ENCODE measurements at regions not wholly inside any gene's neighbourhood (a gene's known extent, or its start where the extent isn't known, plus 50 kb on each side); places are given as distances from the start of the nearest gene placed in this dataset.

DNA sequence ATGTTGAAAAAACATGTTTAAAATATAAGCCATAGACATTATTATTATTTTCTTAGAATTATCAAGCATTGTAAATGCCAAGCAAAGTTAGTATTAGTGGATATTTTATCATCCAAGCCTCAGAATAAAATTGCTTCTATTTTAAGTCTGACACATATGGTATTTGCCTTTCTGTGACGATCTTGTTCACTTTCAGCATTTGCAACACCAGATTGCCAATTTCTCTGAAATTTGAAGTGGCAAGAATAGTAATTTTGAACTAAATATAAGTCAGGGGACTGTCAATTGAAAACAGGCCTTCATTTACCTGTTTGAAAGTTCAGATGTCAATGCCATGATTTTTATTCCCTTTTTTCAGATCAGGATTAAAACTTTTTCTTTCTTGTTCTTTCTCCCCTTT, 1233.6 kb upstream of the CDH18 start:
- H3K36me3 ChIP-seq = no peaks in the 10 kb centered on the region
- H3K4me1 ChIP-seq = no peaks in the 10 kb centered on the region
- TF ChIP-seq POLR2A (IDR thresholded peaks at IDR 0.05) (no peak), EP300 (IDR thresholded peaks at IDR 0.05) (no peak), POLR2AphosphoS5 (IDR thresholded peaks at IDR 0.05) (no peak)
- TF ChIP-seq, protein P1, sequence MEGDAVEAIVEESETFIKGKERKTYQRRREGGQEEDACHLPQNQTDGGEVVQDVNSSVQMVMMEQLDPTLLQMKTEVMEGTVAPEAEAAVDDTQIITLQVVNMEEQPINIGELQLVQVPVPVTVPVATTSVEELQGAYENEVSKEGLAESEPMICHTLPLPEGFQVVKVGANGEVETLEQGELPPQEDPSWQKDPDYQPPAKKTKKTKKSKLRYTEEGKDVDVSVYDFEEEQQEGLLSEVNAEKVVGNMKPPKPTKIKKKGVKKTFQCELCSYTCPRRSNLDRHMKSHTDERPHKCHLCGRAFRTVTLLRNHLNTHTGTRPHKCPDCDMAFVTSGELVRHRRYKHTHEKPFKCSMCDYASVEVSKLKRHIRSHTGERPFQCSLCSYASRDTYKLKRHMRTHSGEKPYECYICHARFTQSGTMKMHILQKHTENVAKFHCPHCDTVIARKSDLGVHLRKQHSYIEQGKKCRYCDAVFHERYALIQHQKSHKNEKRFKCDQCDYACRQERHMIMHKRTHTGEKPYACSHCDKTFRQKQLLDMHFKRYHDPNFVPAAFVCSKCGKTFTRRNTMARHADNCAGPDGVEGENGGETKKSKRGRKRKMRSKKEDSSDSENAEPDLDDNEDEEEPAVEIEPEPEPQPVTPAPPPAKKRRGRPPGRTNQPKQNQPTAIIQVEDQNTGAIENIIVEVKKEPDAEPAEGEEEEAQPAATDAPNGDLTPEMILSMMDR (IDR thresholded peaks at IDR 0.05) = no peak
- H3K9me3 ChIP-seq = peaks cover 0 to 7% (median 0%) of the 10 kb centered on the region in 3 donors
- H3K27me3 ChIP-seq = no peaks in the 10 kb centered on the region
- ATAC-seq = no peak
- no peak overlapping the region for H3K4me3 ChIP-seq
- no peak overlapping the region for H3K27ac ChIP-seq
- WGBS, 2 donors (ENCODE audit: low coverage in 1 of 2) = 37 to 100% methylated on average over 1 of the region's 1 CpG

DNA sequence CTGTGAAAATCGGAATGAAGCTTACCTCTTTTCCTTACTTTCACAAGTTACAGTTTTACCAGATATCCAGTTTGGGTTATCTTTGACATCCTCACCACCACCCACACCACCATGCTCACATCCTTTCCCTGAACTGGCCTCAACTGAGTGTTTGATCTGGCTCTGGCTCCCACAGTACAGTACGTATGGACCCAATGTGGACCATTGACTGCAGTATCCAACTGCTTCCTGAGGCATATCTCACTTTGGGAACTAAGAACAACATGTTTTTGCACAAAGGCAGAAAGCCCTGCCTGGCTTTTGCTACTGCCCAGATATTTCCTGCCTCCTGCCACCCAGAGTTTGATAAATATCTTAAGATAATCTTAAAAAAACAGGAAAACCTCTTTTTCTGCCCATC, 1232.0 kb upstream of the CDH18 start:
- no peaks in the 10 kb centered on the region for H3K9me3 ChIP-seq
- no peaks in the 10 kb centered on the region for H3K4me1 ChIP-seq
- no peak overlapping the region for H3K27ac ChIP-seq
- WGBS, 2 donors (ENCODE audit: low coverage in 1 of 2) = 45 to 62% methylated on average over 1 to 2 of the region's 2 CpGs
- H3K27me3 ChIP-seq = no peaks in the 10 kb centered on the region
- no peak overlapping the region for H3K4me3 ChIP-seq
- TF ChIP-seq, protein P1 (IDR thresholded peaks at IDR 0.05) = no peak
- no peak for ATAC-seq
- no peaks in the 10 kb centered on the region for H3K36me3 ChIP-seq

DNA sequence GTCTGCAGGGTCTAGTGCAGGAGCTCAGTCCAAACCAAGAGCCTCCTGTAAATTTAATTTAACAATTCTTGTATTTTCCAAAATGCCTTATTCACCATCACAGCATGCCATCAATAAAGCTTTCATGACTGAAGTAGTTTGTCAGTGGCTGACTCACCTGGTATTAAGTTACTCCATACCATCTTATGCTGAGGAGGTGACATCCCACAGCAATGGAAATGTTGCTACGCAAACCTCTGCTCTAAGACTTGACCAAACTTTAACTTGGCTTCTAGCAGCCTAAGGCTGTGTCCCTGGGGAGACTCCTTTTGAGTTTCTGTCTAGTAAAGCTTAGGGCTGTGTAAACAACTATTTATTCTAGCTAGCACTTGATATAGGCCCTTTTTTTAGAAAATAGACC, 1231.3 kb upstream of the CDH18 start:
- no peak for ATAC-seq
- Histone ChIP-seq H3K4me1 (no peaks in the 10 kb centered on the region), H3K36me3 (no peaks in the 10 kb centered on the region), H3K4me3 (no peak overlapping the region), H3K9me3 (no peaks in the 10 kb centered on the region), H3K27ac (no peak overlapping the region), H3K27me3 (no peaks in the 10 kb centered on the region)
- TF ChIP-seq, protein P1 (IDR thresholded peaks at IDR 0.05) = no peak
- TF ChIP-seq EP300 (IDR thresholded peaks at IDR 0.05) (no peak), POLR2AphosphoS5 (IDR thresholded peaks at IDR 0.05) (no peak), POLR2A (IDR thresholded peaks at IDR 0.05) (no peak)
- 92 to 100% methylated on average over 1 of the region's 1 CpG for WGBS, 2 donors (ENCODE audit: low coverage in 1 of 2)

DNA sequence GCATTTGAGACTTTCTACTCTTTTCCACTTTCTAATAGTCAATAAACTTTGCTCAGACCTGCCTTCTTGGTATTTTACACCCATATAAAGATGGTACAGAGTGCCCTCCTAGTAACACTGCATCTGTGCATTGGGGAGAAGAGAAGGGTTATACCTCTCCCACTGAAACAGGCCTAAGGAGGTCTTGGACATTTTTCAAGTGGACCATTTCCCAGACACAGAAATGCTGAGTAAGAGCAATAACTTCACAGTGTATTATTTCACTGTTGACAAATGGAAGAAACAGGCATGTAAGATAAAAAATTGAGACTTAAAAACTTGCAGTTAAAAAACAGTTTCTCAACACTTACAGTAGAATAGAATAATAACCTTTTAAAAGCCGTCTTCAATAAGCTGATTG, 1224.0 kb upstream of the CDH18 start:
- Histone ChIP-seq H3K4me1 (no peaks in the 10 kb centered on the region), H3K9me3 (no peaks in the 10 kb centered on the region), H3K27ac (no peak overlapping the region), H3K4me3 (no peak overlapping the region), H3K36me3 (no peaks in the 10 kb centered on the region), H3K27me3 (no peaks in the 10 kb centered on the region)
- 22 to 53% methylated on average over 1 of the region's 1 CpG for WGBS, 2 donors (ENCODE audit: low coverage in 1 of 2)
- TF ChIP-seq, protein P1 (IDR thresholded peaks at IDR 0.05) = no peak
- no peak for TF ChIP-seq EP300 (IDR thresholded peaks at IDR 0.05)
- no peak for TF ChIP-seq POLR2AphosphoS5 (IDR thresholded peaks at IDR 0.05)
- no peak for TF ChIP-seq POLR2A (IDR thresholded peaks at IDR 0.05)
- ATAC-seq = no peak

DNA sequence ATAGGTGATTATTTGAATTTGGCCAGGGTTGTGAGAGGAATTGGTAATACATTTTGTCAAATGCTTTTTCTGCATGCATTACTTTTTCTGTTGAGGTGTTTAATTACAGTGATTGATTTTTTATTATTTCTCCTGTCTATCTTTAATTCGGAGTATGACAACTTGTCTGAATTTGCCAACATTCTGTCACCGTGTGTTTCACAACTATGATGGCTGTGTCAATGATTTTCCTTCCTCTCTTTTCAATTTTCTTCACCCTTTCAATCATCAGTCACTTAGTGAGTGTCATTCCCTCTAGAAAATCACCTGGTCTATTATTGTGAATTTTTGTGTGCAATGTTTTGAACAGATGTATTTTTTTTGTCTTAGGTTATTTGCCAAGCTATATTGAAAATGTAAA, 1221.4 kb upstream of the CDH18 start:
- H3K27me3 ChIP-seq = no peaks in the 10 kb centered on the region
- H3K27ac ChIP-seq = no peak overlapping the region
- no peaks in the 10 kb centered on the region for H3K36me3 ChIP-seq
- H3K9me3 ChIP-seq = no peaks in the 10 kb centered on the region
- WGBS, 2 donors (ENCODE audit: low coverage in 1 of 2) = 80 to 81% methylated on average over 2 of the region's 2 CpGs
- ATAC-seq = no peak
- H3K4me3 ChIP-seq = no peak overlapping the region
- TF ChIP-seq, protein P1 (IDR thresholded peaks at IDR 0.05) = no peak
- TF ChIP-seq POLR2AphosphoS5 (IDR thresholded peaks at IDR 0.05) (no peak), POLR2A (IDR thresholded peaks at IDR 0.05) (no peak), EP300 (IDR thresholded peaks at IDR 0.05) (no peak)
- no peaks in the 10 kb centered on the region for H3K4me1 ChIP-seq
